ENCODE measurements at regions not wholly inside any gene's neighbourhood (a gene's known extent, or its start where the extent isn't known, plus 50 kb on each side); places are given as distances from the start of the nearest gene placed in this dataset.
"Not testable (repeated sequence)": the region's sequence is repeated elsewhere in the genome, so short reads cannot be mapped to it uniquely, and the experiment has no call there.

DNA sequence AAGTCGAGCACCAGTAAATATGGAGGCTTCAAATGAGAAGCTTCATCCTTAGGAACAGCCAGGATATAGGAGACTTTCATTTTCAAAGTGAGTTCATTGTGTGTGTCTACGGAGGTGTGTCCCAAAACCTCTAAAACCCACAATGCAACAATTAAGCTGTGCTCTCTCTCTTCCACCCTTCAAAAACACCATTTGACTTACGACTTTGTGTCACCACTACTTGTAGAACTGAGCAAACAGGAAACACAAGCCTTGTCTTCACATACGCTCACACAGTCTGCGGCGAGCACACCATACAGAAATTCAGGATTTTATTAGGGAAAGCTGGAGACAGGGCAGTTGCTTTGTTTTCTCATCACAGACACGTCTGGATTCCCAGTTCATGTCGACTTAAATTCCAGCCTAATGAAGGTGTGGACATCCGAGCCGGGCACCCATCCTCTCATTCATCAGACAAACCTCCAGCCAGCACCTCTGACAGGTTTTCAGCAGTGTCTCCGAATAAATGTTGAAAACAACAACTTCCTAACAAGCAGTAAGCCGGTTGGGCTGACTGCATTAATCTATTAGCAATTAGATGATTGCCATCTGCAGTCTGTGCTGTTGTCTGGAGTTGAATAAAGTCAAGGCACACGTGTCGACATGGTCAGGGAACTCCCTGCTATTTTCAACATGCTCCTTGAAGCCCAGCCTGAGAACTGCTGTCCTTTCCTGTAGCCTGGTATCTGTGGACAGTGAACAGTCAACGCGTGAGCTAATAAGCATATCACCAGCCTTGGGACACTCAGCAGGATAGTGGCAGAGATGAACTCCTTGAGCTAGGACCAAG lies 1411.1 kb downstream of the BRD1 start:
- DNase-seq, result no peak

DNA sequence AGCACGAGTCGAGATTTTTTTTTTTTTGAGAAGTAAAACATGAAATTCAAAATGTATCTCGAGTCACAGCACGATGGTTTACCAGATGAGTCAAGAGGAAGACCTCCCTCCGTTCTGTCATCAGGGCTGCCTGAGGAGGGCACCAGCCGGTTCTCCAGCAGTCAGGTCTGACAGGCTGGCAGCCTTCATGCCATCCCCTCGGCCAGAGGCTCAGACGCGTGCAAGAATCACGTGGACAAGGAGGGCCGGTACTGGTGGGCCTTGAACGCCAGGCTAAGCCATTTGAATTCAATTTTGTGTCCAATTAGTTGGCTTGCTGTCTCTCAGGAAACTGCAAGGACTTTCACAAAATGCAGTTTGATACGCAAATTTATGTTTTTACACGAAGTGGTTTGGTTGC lies 1412.2 kb downstream of the BRD1 start:
- DNase-seq, result no peak

DNA sequence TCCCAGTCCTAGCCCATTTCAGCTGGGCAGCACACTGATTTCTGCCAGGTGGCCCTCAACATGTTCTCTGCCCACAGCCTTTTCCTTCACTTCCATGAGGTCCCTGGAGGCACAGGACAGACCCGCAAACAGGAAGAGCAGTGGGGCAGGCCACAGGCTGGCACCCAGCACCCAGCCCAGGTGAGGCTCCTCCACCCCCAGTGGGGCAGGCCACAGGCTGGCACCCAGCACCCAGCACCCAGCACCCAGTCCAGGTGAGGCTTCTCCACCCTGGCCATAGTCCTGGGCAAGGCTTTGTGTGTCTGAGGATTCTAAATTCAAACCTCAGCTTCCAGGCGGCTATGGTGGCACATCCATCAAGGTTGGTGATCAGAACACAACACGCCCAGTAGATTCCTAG lies 1413.0 kb downstream of the BRD1 start:
- DNase-seq, result no peak

DNA sequence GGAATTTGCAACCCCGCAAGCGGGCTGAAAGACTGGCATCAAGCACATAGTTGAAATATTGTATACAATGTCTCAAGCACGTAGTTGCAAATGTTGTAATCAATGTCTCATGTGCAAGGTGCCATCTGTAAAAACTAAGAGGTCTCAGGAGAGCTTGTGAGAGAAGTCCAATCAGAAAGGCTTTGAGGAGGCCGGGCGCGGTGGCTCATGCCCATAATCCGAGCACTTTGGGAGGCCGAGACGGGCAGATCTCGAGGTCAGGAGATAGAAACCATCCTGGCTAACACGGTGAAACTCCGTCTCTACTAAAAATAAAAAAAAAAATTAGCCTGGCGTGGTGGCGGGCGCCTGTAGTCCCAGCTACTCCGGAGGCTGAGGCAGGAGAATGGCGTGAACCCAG lies 1414.7 kb downstream of the BRD1 start:
- not testable (repeated sequence) for DNase-seq

DNA sequence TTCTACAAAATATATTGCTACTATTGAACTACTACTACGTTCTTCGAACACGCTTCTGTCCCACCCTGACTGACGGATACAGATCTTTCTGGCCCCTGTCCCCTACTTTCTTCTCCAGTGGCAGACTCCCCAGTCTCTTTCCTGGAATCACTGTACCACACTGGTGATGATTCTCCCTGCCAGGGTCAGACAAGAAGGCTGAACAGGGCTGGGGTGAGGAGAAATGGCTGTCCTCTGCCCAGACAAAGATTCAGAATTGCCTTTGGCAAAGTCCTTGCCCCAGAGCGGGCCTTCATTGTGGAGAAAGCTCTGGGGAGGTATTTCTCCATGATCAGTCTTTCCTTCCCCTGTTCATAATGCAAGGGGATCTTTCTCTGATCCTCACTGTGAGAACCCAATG lies 1417.1 kb downstream of the BRD1 start:
- DNase-seq, result no peak

DNA sequence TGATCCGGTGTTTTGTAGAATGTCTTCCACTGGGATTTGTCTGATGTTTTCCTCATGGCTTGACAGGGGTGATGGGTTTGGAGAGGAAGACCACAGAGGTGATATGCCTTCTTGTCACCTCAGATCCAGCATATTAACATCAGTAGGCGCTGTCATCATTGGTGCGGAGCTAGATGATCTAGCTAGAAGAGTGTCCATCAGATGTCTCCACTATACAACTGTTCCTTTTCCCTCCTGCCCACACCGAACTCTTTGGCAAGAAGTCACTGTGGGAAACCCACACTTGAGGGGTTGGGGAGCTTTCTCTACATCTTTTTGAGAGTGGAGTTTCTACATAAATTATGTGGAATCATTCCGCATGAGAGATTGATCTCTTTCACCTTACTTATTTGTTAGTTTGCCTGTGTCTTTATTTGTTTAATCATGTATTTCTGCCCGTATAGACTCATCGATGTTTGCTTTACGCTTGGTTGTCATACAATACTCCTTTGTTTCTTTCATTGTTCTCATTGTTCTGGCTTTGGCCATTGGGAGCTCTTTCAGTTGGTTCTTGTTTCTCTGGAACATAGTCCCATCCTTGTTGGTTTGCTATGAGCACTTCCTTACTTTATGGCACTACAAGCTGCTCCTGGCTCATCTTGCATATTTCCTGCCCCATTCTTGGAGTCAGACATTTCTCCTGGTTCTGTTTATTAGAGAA lies 1420.3 kb downstream of the BRD1 start:
- no peak for DNase-seq

DNA sequence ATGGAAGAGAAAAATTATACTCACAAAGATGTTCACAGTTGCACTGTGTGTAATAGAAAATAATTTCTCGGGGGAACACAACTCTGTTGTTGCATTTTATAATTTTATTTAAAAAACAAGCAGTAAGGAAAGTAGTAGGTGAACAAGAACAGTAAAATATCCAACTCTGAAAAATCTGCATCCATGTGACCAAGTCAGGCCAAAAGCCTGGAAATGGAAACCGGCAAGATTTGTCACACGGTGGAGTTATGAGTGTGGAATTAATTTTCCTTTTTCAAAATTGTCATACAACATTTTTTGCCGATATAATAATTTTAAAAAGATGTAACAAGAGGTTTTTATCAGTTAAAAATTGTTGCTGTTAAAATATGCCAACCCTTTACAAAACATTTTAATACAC lies 1421.5 kb downstream of the BRD1 start:
- DNase-seq, result no peak

DNA sequence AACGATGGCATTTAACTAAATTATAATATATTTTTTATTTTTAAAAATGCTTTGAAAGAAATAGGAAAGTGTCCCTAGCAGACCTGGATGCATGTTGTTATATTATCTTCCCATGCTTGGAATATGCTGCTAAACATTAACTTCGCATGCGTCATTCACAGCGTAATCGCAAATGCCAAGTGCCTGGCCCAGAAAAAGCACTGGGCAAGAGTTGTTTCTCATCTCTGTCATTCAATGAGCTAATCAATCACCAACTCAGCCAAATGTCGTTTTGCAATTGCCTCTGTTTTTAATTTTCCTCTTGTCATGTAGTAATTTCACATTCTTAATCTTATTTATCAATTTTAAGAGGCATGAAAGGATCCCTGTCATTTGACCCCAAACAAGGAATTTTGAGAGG lies 1421.9 kb downstream of the BRD1 start:
- no peak for DNase-seq

DNA sequence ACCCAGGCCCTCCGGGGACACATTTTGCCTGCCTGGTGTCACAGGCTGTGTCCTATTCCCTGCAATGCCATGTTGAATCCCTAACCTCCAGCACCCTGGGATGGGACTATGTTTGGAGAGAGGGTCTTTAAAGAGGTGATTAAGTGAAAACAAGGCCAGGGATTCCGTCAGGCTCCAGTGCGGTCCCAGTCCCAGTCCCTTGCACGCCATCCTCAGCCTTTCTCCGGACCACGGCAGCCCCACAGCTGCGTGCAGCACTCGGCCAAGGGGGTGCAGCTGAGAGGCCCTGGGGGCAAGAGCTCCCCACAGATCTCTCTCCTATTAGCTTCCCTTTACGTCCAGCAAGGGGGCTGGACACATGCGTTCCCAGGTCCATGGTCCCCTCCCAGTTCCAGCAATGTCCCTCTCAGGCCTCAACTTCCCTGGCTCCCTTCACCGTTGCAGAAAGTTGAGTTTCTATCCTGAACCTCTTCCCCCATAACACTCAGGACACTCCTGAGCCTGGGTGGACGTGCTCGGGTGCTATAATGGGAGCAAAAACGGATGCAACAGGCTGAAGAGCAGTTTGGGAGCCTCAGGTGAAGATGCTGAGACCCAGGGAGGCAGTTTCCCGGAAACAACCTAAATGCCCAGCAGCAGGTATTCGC lies 1422.7 kb downstream of the BRD1 start:
- DNase-seq, result no peak

DNA sequence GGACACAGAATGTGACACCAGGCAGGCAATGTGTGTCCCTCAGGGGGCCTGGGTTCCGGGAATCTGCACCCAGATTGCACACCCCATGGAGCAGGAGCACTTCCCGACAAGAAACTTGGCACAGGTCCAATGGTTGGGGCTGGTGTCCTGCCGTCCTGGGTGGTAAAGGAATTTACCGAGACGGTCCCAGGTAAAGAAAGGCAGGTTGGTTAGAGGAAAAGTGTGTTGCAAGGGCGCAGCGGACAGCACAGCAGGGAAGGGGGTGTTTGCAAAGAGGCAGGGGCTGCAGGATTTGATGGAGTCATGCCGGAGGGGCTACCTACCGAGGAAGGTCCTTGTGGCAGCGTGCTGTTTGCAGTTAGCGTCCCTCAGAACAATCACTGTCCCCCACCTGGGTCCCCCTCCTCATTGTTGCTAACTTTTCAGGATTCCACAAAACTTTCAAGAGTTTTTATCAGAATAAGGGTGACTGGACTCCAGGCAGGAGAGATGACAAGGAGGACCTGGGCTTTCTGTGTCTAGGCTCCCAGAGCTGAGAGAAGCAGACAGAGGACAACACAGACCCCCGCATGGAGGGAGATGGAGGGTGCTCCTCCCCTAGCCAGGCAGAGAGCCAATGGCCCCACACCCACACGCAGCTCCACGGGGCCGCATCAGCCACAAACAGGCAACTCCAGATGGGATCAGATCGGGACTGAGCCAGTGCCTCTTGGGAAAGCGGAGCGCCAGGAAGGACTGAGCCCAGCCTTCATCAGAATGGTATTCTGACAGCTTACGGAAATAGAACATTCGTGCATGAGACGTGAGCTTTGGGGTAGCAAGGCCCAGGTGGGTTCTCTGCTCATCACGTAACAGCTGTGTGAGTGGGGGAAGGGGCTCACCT lies 1423.9 kb downstream of the BRD1 start:
- no peak for DNase-seq

DNA sequence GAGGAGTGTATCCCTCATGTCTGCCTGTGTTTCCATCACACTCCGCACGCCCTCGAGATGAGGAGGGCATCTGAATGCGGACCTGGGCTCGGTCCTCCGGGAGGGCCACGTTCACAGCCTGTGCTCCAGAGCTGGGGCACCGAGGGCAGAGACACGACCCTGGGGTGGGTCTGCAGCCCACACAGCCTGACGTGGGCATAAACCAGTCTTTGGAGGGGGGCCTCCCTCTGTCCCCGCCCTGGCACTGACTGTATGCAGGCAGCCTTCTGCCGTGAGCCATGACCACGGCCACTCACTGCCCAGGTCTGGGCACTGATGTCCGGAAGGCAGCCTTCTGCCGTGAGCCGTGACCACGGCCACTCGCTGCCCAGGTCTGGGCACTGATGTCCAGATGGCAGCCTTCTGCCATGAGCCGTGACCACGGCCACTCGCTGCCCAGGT lies 1425.1 kb downstream of the BRD1 start:
- no peak for DNase-seq

DNA sequence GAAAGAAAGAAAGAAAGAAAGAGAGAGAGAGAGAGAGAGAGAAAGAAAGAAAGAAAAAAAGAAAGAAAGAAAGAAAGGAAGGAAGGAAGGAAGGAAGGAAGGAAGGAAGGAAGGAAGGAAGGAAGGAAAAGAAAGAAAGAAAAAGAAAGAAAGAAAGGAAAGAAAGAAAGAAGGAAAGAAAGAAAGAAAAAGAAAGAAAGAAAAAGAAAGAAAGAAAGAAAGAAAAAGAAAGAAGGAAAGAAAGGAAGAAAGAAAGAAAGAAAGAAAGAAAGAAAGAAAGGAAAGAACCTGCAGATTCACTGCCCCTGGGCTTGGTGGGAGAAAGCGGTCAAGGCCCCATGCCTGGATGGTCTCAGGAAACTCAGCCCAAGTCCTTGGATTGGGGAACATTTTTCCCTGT lies 1426.2 kb downstream of the BRD1 start:
- not testable (repeated sequence) for DNase-seq

DNA sequence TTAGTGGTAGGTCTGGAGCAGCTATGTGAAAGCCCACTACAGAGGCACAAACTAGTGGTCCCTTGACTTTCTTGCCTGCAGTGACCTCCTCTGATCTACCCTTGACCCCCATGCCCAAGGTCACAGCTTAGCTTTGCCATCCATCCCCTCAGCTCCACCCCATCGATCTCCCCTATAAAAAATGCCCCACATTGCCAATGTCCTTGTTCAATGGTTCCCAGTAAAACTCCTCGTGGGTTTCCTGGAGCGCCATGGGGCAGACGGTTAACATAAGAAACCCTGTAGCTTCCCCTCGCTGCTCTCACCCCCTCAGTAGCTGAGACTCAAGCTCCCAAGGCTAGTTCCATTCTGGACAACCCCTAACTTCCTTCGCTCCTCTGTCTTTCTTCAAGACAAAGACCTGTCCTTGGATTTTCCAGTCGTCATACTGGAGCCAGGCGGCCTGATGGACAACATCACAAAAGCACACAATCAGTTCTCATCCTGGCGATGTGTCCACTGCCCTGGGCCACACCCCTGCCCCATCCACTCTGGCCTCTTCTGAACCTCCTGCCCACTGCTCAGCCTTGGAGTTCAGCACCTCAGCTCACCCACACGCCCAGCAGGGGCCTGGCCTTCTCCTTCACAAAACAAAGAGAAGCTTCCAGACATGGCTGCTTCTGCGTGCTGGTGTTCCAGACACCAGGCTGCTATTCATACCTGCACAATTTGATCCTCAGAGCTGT lies 1429.3 kb downstream of the BRD1 start:
- DNase-seq, result no peak

DNA sequence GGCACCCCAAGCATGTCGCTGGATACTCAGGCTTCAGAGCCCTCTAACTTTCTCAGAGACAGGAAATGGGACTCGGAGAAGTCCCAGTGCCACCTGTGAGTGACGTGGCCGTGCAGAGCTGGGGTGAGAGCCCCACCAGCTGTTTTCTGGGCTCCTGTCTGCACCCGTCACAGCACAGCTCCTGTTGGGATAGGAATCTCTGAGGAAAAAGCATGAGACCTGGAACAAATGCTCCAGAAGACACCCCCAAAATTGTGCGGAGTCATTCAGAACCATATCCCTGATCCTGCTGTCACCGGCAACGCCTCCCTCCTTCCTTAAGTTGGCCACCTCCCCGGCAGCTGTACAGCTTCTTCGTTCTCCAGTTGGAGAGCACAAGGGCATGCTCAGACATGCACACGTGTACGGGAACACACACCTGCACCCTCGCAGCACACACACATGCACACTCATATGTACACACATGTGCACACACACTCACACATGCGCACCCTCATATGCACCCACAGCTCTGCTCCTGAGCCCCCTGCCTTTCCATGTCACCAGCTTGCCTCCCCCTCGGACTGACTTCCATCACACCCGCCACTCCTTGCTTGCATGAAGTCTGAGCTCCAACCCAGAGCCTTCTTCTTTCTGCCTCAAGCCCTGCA lies 1430.0 kb downstream of the BRD1 start:
- DNase-seq, result no peak

DNA sequence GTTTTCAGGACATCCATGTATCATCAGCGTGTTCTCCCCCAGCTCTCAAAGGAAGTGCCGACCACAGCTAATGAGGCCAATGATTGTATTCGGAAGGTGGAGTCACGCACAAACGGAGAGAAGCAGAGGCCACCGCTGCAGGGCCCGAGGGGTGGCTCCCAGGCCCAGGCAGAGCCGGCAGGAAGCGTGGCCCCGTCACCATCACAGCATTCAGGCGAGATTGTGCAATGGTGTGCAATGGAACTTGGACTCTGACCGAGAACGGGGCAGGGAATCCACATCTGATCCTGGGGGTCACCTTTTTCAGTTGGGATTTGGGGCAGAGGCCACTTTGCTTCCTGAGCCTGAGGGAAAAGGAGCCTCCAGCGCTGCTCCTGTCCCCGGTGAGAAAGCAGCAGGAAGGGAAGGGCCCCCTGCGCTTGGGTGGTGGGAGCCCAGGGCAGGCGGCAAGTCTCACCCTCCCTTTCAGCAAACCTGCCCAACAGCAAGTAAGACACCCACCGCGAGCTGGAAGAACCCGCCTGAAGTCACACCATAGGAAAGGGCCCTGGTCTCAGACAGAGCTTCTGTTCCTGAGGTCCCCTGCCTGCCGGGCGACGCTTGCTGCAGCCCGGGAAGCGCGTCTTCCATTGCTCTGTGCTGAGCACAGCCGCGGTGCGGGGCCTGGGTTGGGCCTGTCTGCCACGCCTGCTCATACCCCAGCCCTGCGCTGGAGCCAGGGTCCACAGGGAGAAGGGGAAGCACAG lies 1430.7 kb downstream of the BRD1 start:
- no peak for DNase-seq

DNA sequence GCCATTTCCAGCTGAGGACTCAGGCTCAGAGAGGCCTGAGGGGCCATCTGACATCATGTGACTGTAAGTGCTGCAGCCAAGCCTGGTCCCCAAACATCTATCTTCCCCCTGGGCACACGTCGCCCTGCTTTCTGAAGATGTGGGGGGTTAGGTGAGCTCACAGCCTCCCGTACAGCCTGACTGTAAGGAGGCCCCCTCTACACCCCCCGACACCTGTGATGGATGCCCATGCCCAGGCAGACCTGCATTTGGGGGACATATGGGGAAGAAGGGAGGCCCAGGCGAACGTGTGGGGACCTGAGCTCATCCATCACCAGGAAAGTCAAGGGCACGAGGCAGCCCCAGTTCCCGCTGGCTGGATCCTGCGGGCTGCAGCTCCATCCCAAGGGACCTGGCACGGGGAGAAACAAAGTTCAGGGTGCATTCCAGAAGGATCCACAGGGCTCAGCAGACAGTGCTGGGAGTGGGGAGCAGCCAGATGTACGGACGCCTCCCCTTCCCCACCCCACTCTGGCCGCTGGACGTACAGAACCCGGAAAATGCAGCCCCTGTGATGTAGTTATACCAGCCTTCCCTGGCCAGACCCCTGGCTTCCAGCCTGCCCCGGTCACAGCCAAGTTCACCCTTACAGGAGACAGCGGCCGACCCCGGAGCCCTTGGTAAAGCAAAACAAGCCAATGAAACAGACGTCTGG lies 1431.4 kb downstream of the BRD1 start:
- DNase-seq, result no peak

DNA sequence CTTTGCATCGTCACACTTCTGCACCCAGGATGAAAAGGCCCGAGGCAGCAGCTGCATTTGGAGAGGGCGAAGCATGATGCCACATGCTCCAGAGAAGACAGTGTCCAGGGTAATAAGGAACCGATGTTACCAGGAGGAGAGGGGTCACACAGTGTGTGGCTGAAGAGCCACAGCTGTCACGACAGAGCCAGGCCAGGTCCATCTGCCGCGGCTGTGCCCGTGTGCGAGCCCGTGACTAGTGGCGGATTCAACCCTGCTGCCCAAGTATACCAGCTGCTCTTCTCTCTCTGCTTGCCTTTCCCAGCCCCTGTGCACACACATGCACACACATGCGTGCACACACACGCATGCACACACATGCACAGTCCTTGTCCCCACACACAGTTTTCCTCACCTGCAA lies 1432.5 kb downstream of the BRD1 start:
- no peak for DNase-seq

DNA sequence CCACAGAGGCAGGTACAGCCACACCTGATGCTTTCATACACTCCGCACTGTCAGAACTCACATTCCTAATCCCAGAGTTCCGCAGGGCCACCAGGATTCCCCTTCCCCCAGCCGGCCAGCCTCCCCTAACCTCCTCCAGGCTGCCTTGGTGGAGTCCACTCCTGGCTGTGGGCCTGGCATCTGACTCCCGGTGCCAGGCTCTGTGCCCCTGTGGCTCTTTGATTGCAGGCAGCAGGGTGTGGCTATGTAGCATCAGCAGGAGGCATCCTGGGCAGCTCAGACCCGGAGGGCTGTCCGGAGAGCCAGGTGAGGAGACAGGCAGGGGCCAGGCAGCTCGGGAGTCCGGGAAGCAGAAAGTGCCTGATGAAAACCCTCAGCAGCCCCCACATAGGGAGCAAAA lies 1432.9 kb downstream of the BRD1 start:
- no peak for DNase-seq

DNA sequence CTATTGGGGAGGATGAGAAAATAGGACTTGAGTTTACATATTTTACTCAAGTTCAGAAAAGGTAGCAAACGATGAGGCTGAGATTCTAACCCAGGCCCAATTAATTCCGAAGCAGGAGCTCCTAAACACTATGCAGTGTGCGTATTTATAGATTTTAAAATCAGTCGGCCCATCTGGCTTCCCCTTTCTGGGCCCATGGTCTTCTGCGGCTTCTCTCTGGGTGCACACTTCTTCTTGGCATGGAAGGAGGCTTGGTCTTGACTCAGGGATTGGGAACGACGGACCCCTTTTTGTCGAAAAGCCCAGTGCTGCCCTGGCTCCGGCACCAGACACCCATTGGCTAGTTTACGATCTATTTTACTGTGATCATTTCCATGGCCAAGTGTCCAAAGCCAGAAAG lies 1433.8 kb downstream of the BRD1 start:
- no peak for DNase-seq

DNA sequence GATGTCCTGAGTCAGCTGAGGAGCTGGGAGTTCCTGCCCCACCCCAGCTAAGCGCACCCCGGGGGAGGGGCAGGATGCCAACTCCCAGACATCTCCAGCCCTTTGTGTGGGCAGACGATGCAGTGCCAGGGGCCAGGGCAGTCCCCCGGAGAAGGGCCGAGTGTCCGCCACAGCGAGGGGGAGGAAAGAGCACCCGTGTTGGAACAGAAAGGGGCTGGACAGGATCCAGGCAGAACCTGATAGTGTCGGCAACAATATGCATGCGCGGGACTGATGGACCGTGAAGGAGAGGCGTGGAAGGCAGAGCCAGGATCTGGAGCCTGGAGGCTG lies 1434.7 kb downstream of the BRD1 start:
- no peak for DNase-seq
